ENCODE measurements at regions not wholly inside any gene's neighbourhood (a gene's known extent, or its start where the extent isn't known, plus 50 kb on each side); places are given as distances from the start of the nearest gene placed in this dataset.
A peak's percentile ranks its signal among the peaks of the same experiment; 100 is the strongest.

GRCh38 chr14:71533390-71533789, 398.8 kb upstream of the RGS6 start:
- H3K79me1 ChIP-seq (replicated peaks; ENCODE audit: low read length, poor library complexity, severe bottlenecking): peaks cover 5% of the 10 kb centered on the region
- H2BK15ac ChIP-seq (ENCODE audit: low read depth, poor library complexity, severe bottlenecking): no peak overlapping the region
- H3K9me3 ChIP-seq (ENCODE audit: control insufficient read depth, low read length): no peaks in the 10 kb centered on the region

DNA sequence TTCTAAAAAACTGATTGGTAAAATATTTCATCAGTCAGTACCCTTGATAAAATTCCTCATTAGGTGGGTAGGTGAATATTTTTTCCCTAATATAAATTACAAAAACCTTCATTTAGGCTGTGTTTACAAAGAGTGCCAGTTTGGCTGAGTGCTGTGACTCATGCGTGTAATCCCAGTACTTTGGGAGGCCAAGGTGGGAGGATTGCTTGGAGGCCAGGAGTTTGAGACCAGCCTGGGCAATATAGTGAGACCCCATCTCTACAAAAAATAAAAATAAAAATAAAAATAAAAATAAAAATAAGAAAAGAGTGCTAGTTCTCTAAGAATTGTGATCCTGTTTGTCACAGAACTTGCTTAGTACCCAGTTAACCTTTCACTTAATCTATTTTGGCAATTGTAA, 398.4 kb upstream of the RGS6 start:
- no peak overlapping the region for H4K91ac ChIP-seq (ENCODE audit: low read length)
- H3K27ac ChIP-seq (ENCODE audit: low read length, poor library complexity, severe bottlenecking): no peak overlapping the region
- no peak overlapping the region for H2BK120ac ChIP-seq (ENCODE audit: low read depth, low read length)
- H3K27me3 ChIP-seq (ENCODE audit: control insufficient read depth in 1 of 2, insufficient read depth in 1 of 2, low read length in 2 of 2): no peaks in the 10 kb centered on the region
- no peaks in the 10 kb centered on the region for H3K9me3 ChIP-seq (ENCODE audit: control insufficient read depth, low read length)
- DNase-seq: no peak
- no peak overlapping the region for H3K4ac ChIP-seq (ENCODE audit: low read depth in 1 of 2, low read length in 2 of 2)
- H3K23ac ChIP-seq (ENCODE audit: low read length in 2 of 2): no peak overlapping the region
- no peak overlapping the region for H4K8ac ChIP-seq (ENCODE audit: low read length)
- H2BK15ac ChIP-seq (ENCODE audit: low read depth, poor library complexity, severe bottlenecking): no peak overlapping the region
- no peak overlapping the region for H3K9ac ChIP-seq (ENCODE audit: low read length)
- H3K14ac ChIP-seq (ENCODE audit: low read length in 2 of 2): no peak overlapping the region
- no peak overlapping the region for H3K18ac ChIP-seq (ENCODE audit: low read depth in 1 of 2, low read length in 2 of 2)
- H3K36me3 ChIP-seq (ENCODE audit: control insufficient read depth in 1 of 2, insufficient read depth in 2 of 2, low read depth in 1 of 2, low read length in 2 of 2): peaks cover 0 to 4% of the 10 kb centered on the region in 2 experiments
- H2BK5ac ChIP-seq (ENCODE audit: low read depth, low read length, poor library complexity, severe bottlenecking): no peak overlapping the region
- no peak overlapping the region for H2AFZ ChIP-seq (ENCODE audit: low read depth, low read length)
- H3K4me1 ChIP-seq (ENCODE audit: control insufficient read depth, insufficient read depth, low read depth, low read length): peaks cover 2% of the 10 kb centered on the region
- H3K4me2 ChIP-seq (ENCODE audit: low read length, poor library complexity, severe bottlenecking): no peak overlapping the region
- 100% methylated on average over 1 of the region's 1 CpG for WGBS
- H3K4me3 ChIP-seq (ENCODE audit: insufficient read depth in 1 of 2, low read depth in 1 of 2, low read length in 2 of 2): no peak overlapping the region
- no peak overlapping the region for H2AK5ac ChIP-seq (ENCODE audit: low read length, severe bottlenecking)
- H2BK12ac ChIP-seq (ENCODE audit: low read length in 2 of 2): no peak overlapping the region
- peaks cover 5% of the 10 kb centered on the region for H3K79me1 ChIP-seq (replicated peaks; ENCODE audit: low read length, poor library complexity, severe bottlenecking)

More at GRCh38 chr14:71533390-71533789, 398.8 kb upstream of the RGS6 start:
- no peak overlapping the region for H3K9ac ChIP-seq (ENCODE audit: low read length)
- H3K27ac ChIP-seq (ENCODE audit: low read length, poor library complexity, severe bottlenecking): no peak overlapping the region
- DNase-seq: no peak
- no peaks in the 10 kb centered on the region for H3K27me3 ChIP-seq (ENCODE audit: control insufficient read depth in 1 of 2, insufficient read depth in 1 of 2, low read length in 2 of 2)
- no peak overlapping the region for H3K18ac ChIP-seq (ENCODE audit: low read depth in 1 of 2, low read length in 2 of 2)
- 100% methylated on average over 2 of the region's 3 CpGs for WGBS
- H2AK5ac ChIP-seq (ENCODE audit: low read length, severe bottlenecking): no peak overlapping the region
- no peak overlapping the region for H2BK5ac ChIP-seq (ENCODE audit: low read depth, low read length, poor library complexity, severe bottlenecking)
- H3K4me1 ChIP-seq (ENCODE audit: control insufficient read depth, insufficient read depth, low read depth, low read length): peaks cover 2% of the 10 kb centered on the region
- H3K4ac ChIP-seq (ENCODE audit: low read depth in 1 of 2, low read length in 2 of 2): no peak overlapping the region
- H3K14ac ChIP-seq (ENCODE audit: low read length in 2 of 2): no peak overlapping the region
- H4K91ac ChIP-seq (ENCODE audit: low read length): no peak overlapping the region
- H4K8ac ChIP-seq (ENCODE audit: low read length): no peak overlapping the region
- peaks cover 0 to 4% of the 10 kb centered on the region in 2 experiments for H3K36me3 ChIP-seq (ENCODE audit: control insufficient read depth in 1 of 2, insufficient read depth in 2 of 2, low read depth in 1 of 2, low read length in 2 of 2)
- H3K4me2 ChIP-seq (ENCODE audit: low read length, poor library complexity, severe bottlenecking): no peak overlapping the region
- no peak overlapping the region for H2BK120ac ChIP-seq (ENCODE audit: low read depth, low read length)
- no peak overlapping the region for H3K4me3 ChIP-seq (ENCODE audit: insufficient read depth in 1 of 2, low read depth in 1 of 2, low read length in 2 of 2)
- H2AFZ ChIP-seq (ENCODE audit: low read depth, low read length): no peak overlapping the region
- no peak overlapping the region for H2BK12ac ChIP-seq (ENCODE audit: low read length in 2 of 2)
- no peak overlapping the region for H3K23ac ChIP-seq (ENCODE audit: low read length in 2 of 2)

GRCh38 chr14:71534506-71534905, 397.7 kb upstream of the RGS6 start:
- Histone ChIP-seq H3K27ac (ENCODE audit: low read length, poor library complexity, severe bottlenecking) (no peak overlapping the region), H3K18ac (ENCODE audit: low read depth in 1 of 2, low read length in 2 of 2) (no peak overlapping the region), H3K4me1 (ENCODE audit: control insufficient read depth, insufficient read depth, low read depth, low read length) (peaks cover 2% of the 10 kb centered on the region), H3K4ac (ENCODE audit: low read depth in 1 of 2, low read length in 2 of 2) (no peak overlapping the region), H2BK5ac (ENCODE audit: low read depth, low read length, poor library complexity, severe bottlenecking) (no peak overlapping the region), H2BK12ac (ENCODE audit: low read length in 2 of 2) (no peak overlapping the region), H2AK5ac (ENCODE audit: low read length, severe bottlenecking) (no peak overlapping the region), H3K4me2 (ENCODE audit: low read length, poor library complexity, severe bottlenecking) (no peak overlapping the region), H3K23ac (ENCODE audit: low read length in 2 of 2) (no peak overlapping the region), H4K8ac (ENCODE audit: low read length) (no peak overlapping the region), H3K9ac (ENCODE audit: low read length) (no peak overlapping the region), H3K4me3 (ENCODE audit: insufficient read depth in 1 of 2, low read depth in 1 of 2, low read length in 2 of 2) (no peak overlapping the region), H2BK15ac (ENCODE audit: low read depth, poor library complexity, severe bottlenecking) (no peak overlapping the region), H3K79me1 (replicated peaks; ENCODE audit: low read length, poor library complexity, severe bottlenecking) (peaks cover 5% of the 10 kb centered on the region), H2BK120ac (ENCODE audit: low read depth, low read length) (no peak overlapping the region), H2AFZ (ENCODE audit: low read depth, low read length) (no peak overlapping the region), H3K27me3 (ENCODE audit: control insufficient read depth in 1 of 2, insufficient read depth in 1 of 2, low read length in 2 of 2) (no peaks in the 10 kb centered on the region), H4K91ac (ENCODE audit: low read length) (no peak overlapping the region), H3K14ac (ENCODE audit: low read length in 2 of 2) (no peak overlapping the region), H3K36me3 (ENCODE audit: control insufficient read depth in 1 of 2, insufficient read depth in 2 of 2, low read depth in 1 of 2, low read length in 2 of 2) (peaks cover 0 to 3% of the 10 kb centered on the region in 2 experiments), H3K9me3 (ENCODE audit: control insufficient read depth, low read length) (no peaks in the 10 kb centered on the region)
- no peak for DNase-seq
- WGBS: no CpG with 5 or more reads among the region's 1 CpG

- H3K27ac ChIP-seq (ENCODE audit: low read length, poor library complexity, severe bottlenecking): no peak overlapping the region
- no peak overlapping the region for H4K91ac ChIP-seq (ENCODE audit: low read length)
- H2BK5ac ChIP-seq (ENCODE audit: low read depth, low read length, poor library complexity, severe bottlenecking): no peak overlapping the region
- no peak overlapping the region for H2BK12ac ChIP-seq (ENCODE audit: low read length in 2 of 2)
- no peak overlapping the region for H3K4ac ChIP-seq (ENCODE audit: low read depth in 1 of 2, low read length in 2 of 2)
- peaks cover 6% of the 10 kb centered on the region for H3K79me1 ChIP-seq (replicated peaks; ENCODE audit: low read length, poor library complexity, severe bottlenecking)
- H3K4me1 ChIP-seq (ENCODE audit: control insufficient read depth, insufficient read depth, low read depth, low read length): no peaks in the 10 kb centered on the region
- no peak overlapping the region for H3K9ac ChIP-seq (ENCODE audit: low read length)
- no peaks in the 10 kb centered on the region for H3K36me3 ChIP-seq (ENCODE audit: control insufficient read depth in 1 of 2, insufficient read depth in 2 of 2, low read depth in 1 of 2, low read length in 2 of 2)
- DNase-seq: peak; percentile 62
- H3K4me2 ChIP-seq (ENCODE audit: low read length, poor library complexity, severe bottlenecking): no peak overlapping the region
- H2BK15ac ChIP-seq (ENCODE audit: low read depth, poor library complexity, severe bottlenecking): no peak overlapping the region
- no peak overlapping the region for H3K14ac ChIP-seq (ENCODE audit: low read length in 2 of 2)
- WGBS: 100% methylated on average over 1 of the region's 2 CpGs
- no peaks in the 10 kb centered on the region for H3K27me3 ChIP-seq (ENCODE audit: control insufficient read depth in 1 of 2, insufficient read depth in 1 of 2, low read length in 2 of 2)
- no peak overlapping the region for H2BK120ac ChIP-seq (ENCODE audit: low read depth, low read length)
- H4K8ac ChIP-seq (ENCODE audit: low read length): no peak overlapping the region
- no peaks in the 10 kb centered on the region for H3K9me3 ChIP-seq (ENCODE audit: control insufficient read depth, low read length)
- H2AK5ac ChIP-seq (ENCODE audit: low read length, severe bottlenecking): no peak overlapping the region
- no peak overlapping the region for H3K4me3 ChIP-seq (ENCODE audit: insufficient read depth in 1 of 2, low read depth in 1 of 2, low read length in 2 of 2)
- H3K23ac ChIP-seq (ENCODE audit: low read length in 2 of 2): no peak overlapping the region
- no peak overlapping the region for H2AFZ ChIP-seq (ENCODE audit: low read depth, low read length)
- H3K18ac ChIP-seq (ENCODE audit: low read depth in 1 of 2, low read length in 2 of 2): no peak overlapping the region
These were observed 396.1 kb upstream of the RGS6 start for GRCh38 chr14:71536015-71536740.

Data from mesenchymal stem cell (in vitro differentiated cells and primary cell).